Pons (tissue), 1 donor: ENCODE measurements at regions not wholly inside any gene's neighbourhood (a gene's known extent, or its start where the extent isn't known, plus 50 kb on each side); places are given as distances from the start of the nearest gene placed in this dataset.
A peak's percentile ranks its signal among the peaks of the same experiment; 100 is the strongest.
"Not testable (repeated sequence)": the region's sequence is repeated elsewhere in the genome, so short reads cannot be mapped to it uniquely, and the experiment has no call there.

Source experiments
- DNase-seq: peaks from one replicate; pipeline ENCODE4 v3.0.0-alpha.2; 2016; ENCODE audit warnings: low spot score

GRCh38 chr2:129367107-129367506 lies 612.4 kb upstream of the RAB6C start:
- no peak for DNase-seq

GRCh38 chr2:129369437-129369836 lies 610.0 kb upstream of the RAB6C start:
- DNase-seq, result no peak

GRCh38 chr2:129374452-129374851 lies 605.0 kb upstream of the RAB6C start:
- no peak for DNase-seq

- DNase-seq, result no peak
Measured at GRCh38 chr2:129375632-129376425, 603.6 kb upstream of the RAB6C start.

GRCh38 chr2:129376426-129377077 lies 602.9 kb upstream of the RAB6C start:
- DNase-seq, result no peak

- no peak for DNase-seq
Measured at GRCh38 chr2:129377078-129377469, 602.4 kb upstream of the RAB6C start.

GRCh38 chr2:129378186-129378585 lies 601.3 kb upstream of the RAB6C start:
- no peak for DNase-seq

- DNase-seq, result peak; percentile 22
Measured at GRCh38 chr2:129379411-129379810, 600.1 kb upstream of the RAB6C start.

- DNase-seq, result no peak
Measured at GRCh38 chr2:129381789-129382188, 597.7 kb upstream of the RAB6C start.

- no peak for DNase-seq
Measured at GRCh38 chr2:129388870-129389269, 590.6 kb upstream of the RAB6C start.

GRCh38 chr2:129393816-129394215 lies 585.6 kb upstream of the RAB6C start:
- no peak for DNase-seq

- peak; percentile 51 for DNase-seq
Measured at GRCh38 chr2:129396980-129397599, 582.4 kb upstream of the RAB6C start.

GRCh38 chr2:129400826-129401225 lies 578.6 kb upstream of the RAB6C start:
- no peak for DNase-seq

- DNase-seq, result no peak
Measured at GRCh38 chr2:129402076-129402475, 577.4 kb upstream of the RAB6C start.

GRCh38 chr2:129404000-129404685 lies 575.3 kb upstream of the RAB6C start:
- no peak for DNase-seq

- no peak for DNase-seq
Measured at GRCh38 chr2:129408570-129408969, 570.9 kb upstream of the RAB6C start.

- not testable (repeated sequence) for DNase-seq
Measured at GRCh38 chr2:129417041-129417440, 562.4 kb upstream of the RAB6C start.

GRCh38 chr2:129422028-129422427 lies 557.4 kb upstream of the RAB6C start:
- DNase-seq, result no peak

- DNase-seq, result no peak
Measured at GRCh38 chr2:129428086-129428660, 551.3 kb upstream of the RAB6C start.

GRCh38 chr2:129430911-129431310 lies 548.6 kb upstream of the RAB6C start:
- DNase-seq, result no peak

GRCh38 chr2:129431881-129432280 lies 547.6 kb upstream of the RAB6C start:
- DNase-seq, result no peak

- DNase-seq, result no peak
Measured at GRCh38 chr2:129436809-129437208, 542.7 kb upstream of the RAB6C start.
